BLaER1 treated with 17β-estradiol and CSF1 and Interleukin-3, amounts not matched to agents 10 nM and 100 nM (cell line): ENCODE measurements at regions not wholly inside any gene's neighbourhood (a gene's known extent, or its start where the extent isn't known, plus 50 kb on each side); places are given as distances from the start of the nearest gene placed in this dataset.

Experiments used
- H3K27ac ChIP-seq, 11 experiments: shearing (Covaris generic); formaldehyde crosslinking; 2 replicates each; pipeline ENCODE4 v1.8.1; 2022
- H3K27me3 ChIP-seq, 11 experiments: shearing (Covaris generic); formaldehyde crosslinking; 2 replicates each; pipeline ENCODE4 v1.8.1; 2022
- H3K36me3 ChIP-seq, 11 experiments: shearing (Covaris generic); formaldehyde crosslinking; 2 replicates each; pipeline ENCODE4 v1.8.1; 2022
- H3K4me1 ChIP-seq, 10 experiments: shearing (Covaris generic); formaldehyde crosslinking; 2 replicates each; pipeline ENCODE4 v1.8.1; 2022
- H3K4me2 ChIP-seq, 11 experiments: shearing (Covaris generic); formaldehyde crosslinking; 2 replicates each; pipeline ENCODE4 v1.8.1; 2022
- H3K4me3 ChIP-seq, 10 experiments: shearing (Covaris generic); formaldehyde crosslinking; 2 replicates each; pipeline ENCODE4 v1.8.1; 2022
- H3K9ac ChIP-seq, 11 experiments: shearing (Covaris generic); formaldehyde crosslinking; 2 replicates each; pipeline ENCODE4 v1.8.1; 2022
- H3K9me3 ChIP-seq, 11 experiments: shearing (Covaris generic); formaldehyde crosslinking; replicated peaks in 1 of 11; 2 replicates each; pipeline ENCODE4 v1.8.1; 2022
- H4K20me1 ChIP-seq, 11 experiments: shearing (Covaris generic); formaldehyde crosslinking; 2 replicates each; pipeline ENCODE4 v1.8.1; 2022
- Cebpa-rat ChIP-seq, 11 experiments: shearing (Covaris generic); IDR thresholded peaks; 2 replicates each; pipeline ENCODE4 v1.8.1; 2022

- H3K27ac ChIP-seq = peak overlapping the region in 4 of 11 experiments; percentile 16 to 50 (median 34); a peak in 6 of 22 replicates
Measured at GRCh38 chr2:216770717-216771116, 75.4 kb upstream of the IGFBP5 start.

GRCh38 chr2:216770050-216770449, 74.7 kb upstream of the IGFBP5 start:
- no peak for TF ChIP-seq Cebpa-rat (IDR thresholded peaks at IDR 0.05)
- Histone ChIP-seq H3K9me3 (peaks cover 0 to 17% (median 7%) of the 10 kb centered on the region in 11 experiments; a peak in 12 of 22 replicates), H3K27ac (peak overlapping the region in 2 of 11 experiments; percentile 16 to 50; a peak in 2 of 22 replicates)

More at GRCh38 chr2:216770717-216771116, 75.4 kb upstream of the IGFBP5 start:
- H4K20me1 ChIP-seq = no peaks in the 10 kb centered on the region
- peaks cover 0 to 17% (median 7%) of the 10 kb centered on the region in 11 experiments; a peak in 12 of 22 replicates for H3K9me3 ChIP-seq
- peak overlapping the region in 4 of 11 experiments; percentile 23 to 69 (median 56); a peak in 6 of 22 replicates for H3K4me2 ChIP-seq
- peaks cover 0 to 16% (median 0%) of the 10 kb centered on the region in 11 experiments; a peak in 2 of 22 replicates for H3K27me3 ChIP-seq
- TF ChIP-seq Cebpa-rat (IDR thresholded peaks at IDR 0.05) = no peak
- no peak overlapping the region for H3K4me3 ChIP-seq
- H3K36me3 ChIP-seq = no peaks in the 10 kb centered on the region
- peaks cover 13 to 25% (median 19%) of the 10 kb centered on the region in 10 experiments for H3K4me1 ChIP-seq
- H3K9ac ChIP-seq = no peak overlapping the region

GRCh38 chr2:216769626-216770025, 74.3 kb upstream of the IGFBP5 start:
- Histone ChIP-seq H3K27me3 (peaks cover 0 to 24% (median 0%) of the 10 kb centered on the region in 11 experiments; a peak in 2 of 22 replicates), H3K4me2 (peak overlapping the region in 1 of 11 experiments; percentile 59; a peak in 1 of 22 replicates), H3K4me3 (no peak overlapping the region), H3K9me3 (peaks cover 0 to 17% (median 7%) of the 10 kb centered on the region in 11 experiments; a peak in 12 of 22 replicates), H3K27ac (no peak overlapping the region), H4K20me1 (no peaks in the 10 kb centered on the region), H3K9ac (no peak overlapping the region), H3K36me3 (no peaks in the 10 kb centered on the region), H3K4me1 (peaks cover 13 to 30% (median 22%) of the 10 kb centered on the region in 10 experiments)
- TF ChIP-seq Cebpa-rat (IDR thresholded peaks at IDR 0.05) = no peak

More at GRCh38 chr2:216770050-216770449, 74.7 kb upstream of the IGFBP5 start:
- H3K4me1 ChIP-seq = peaks cover 13 to 30% (median 23%) of the 10 kb centered on the region in 10 experiments
- no peaks in the 10 kb centered on the region for H4K20me1 ChIP-seq
- H3K4me3 ChIP-seq = no peak overlapping the region
- H3K9ac ChIP-seq = no peak overlapping the region
- H3K4me2 ChIP-seq = peak overlapping the region in 3 of 11 experiments; percentile 52 to 69 (median 59); a peak in 6 of 22 replicates
- peaks cover 0 to 22% (median 0%) of the 10 kb centered on the region in 11 experiments; a peak in 2 of 22 replicates for H3K27me3 ChIP-seq
- H3K36me3 ChIP-seq = no peaks in the 10 kb centered on the region

GRCh38 chr2:216768908-216769411, 73.6 kb upstream of the IGFBP5 start:
- no peak overlapping the region for H3K9ac ChIP-seq
- no peak overlapping the region for H3K4me2 ChIP-seq
- TF ChIP-seq Cebpa-rat (IDR thresholded peaks at IDR 0.05) = no peak
- peaks cover 13 to 30% (median 22%) of the 10 kb centered on the region in 10 experiments for H3K4me1 ChIP-seq
- H3K4me3 ChIP-seq = no peak overlapping the region
- no peak overlapping the region for H3K27ac ChIP-seq
- no peaks in the 10 kb centered on the region for H4K20me1 ChIP-seq
- peaks cover 0 to 24% (median 0%) of the 10 kb centered on the region in 11 experiments; a peak in 2 of 22 replicates for H3K27me3 ChIP-seq
- H3K36me3 ChIP-seq = no peaks in the 10 kb centered on the region
- peaks cover 0 to 17% (median 7%) of the 10 kb centered on the region in 11 experiments; a peak in 12 of 22 replicates for H3K9me3 ChIP-seq

- no peak overlapping the region for H3K4me3 ChIP-seq
Measured at GRCh38 chr2:216765761-216766262, 70.5 kb upstream of the IGFBP5 start.

GRCh38 chr2:216763396-216763795, 68.0 kb upstream of the IGFBP5 start:
- Histone ChIP-seq H3K4me3 (no peak overlapping the region), H3K4me1 (peaks cover 0 to 13% (median 10%) of the 10 kb centered on the region in 10 experiments; a peak in 16 of 20 replicates), H4K20me1 (no peaks in the 10 kb centered on the region), H3K9ac (no peak overlapping the region), H3K4me2 (no peak overlapping the region), H3K9me3 (no peaks in the 10 kb centered on the region), H3K36me3 (no peaks in the 10 kb centered on the region), H3K27me3 (peaks cover 0 to 15% (median 0%) of the 10 kb centered on the region in 11 experiments; a peak in 1 of 22 replicates), H3K27ac (no peak overlapping the region)
- no peak for TF ChIP-seq Cebpa-rat (IDR thresholded peaks at IDR 0.05)

More at GRCh38 chr2:216765761-216766262, 70.5 kb upstream of the IGFBP5 start:
- H3K27ac ChIP-seq = no peak overlapping the region
- H3K36me3 ChIP-seq = no peaks in the 10 kb centered on the region
- H3K4me1 ChIP-seq = peaks cover 8 to 16% (median 12%) of the 10 kb centered on the region in 10 experiments
- no peak overlapping the region for H3K9ac ChIP-seq
- no peak for TF ChIP-seq Cebpa-rat (IDR thresholded peaks at IDR 0.05)
- H4K20me1 ChIP-seq = no peaks in the 10 kb centered on the region
- H3K4me2 ChIP-seq = peak overlapping the region; percentile 3 to 74 (median 63); a peak in 18 of 22 replicates
- H3K9me3 ChIP-seq = no peaks in the 10 kb centered on the region
- peaks cover 0 to 15% (median 0%) of the 10 kb centered on the region in 11 experiments; a peak in 1 of 22 replicates for H3K27me3 ChIP-seq

GRCh38 chr2:216761809-216762208, 66.5 kb upstream of the IGFBP5 start:
- Histone ChIP-seq H3K4me2 (no peak overlapping the region), H3K27me3 (peaks cover 0 to 15% (median 0%) of the 10 kb centered on the region in 11 experiments; a peak in 1 of 22 replicates), H3K4me1 (peaks cover 0 to 13% (median 10%) of the 10 kb centered on the region in 10 experiments; a peak in 16 of 20 replicates), H3K9me3 (no peaks in the 10 kb centered on the region), H3K27ac (no peak overlapping the region), H4K20me1 (no peaks in the 10 kb centered on the region), H3K9ac (no peak overlapping the region), H3K4me3 (no peak overlapping the region), H3K36me3 (no peaks in the 10 kb centered on the region)
- no peak for TF ChIP-seq Cebpa-rat (IDR thresholded peaks at IDR 0.05)

GRCh38 chr2:216761133-216761532, 65.8 kb upstream of the IGFBP5 start:
- no peaks in the 10 kb centered on the region for H3K9me3 ChIP-seq
- no peak overlapping the region for H3K4me3 ChIP-seq
- H3K9ac ChIP-seq = no peak overlapping the region
- H3K27me3 ChIP-seq = peaks cover 0 to 11% (median 0%) of the 10 kb centered on the region in 11 experiments; a peak in 1 of 22 replicates
- no peaks in the 10 kb centered on the region for H4K20me1 ChIP-seq
- H3K4me1 ChIP-seq = peaks cover 0 to 10% (median 9%) of the 10 kb centered on the region in 10 experiments; a peak in 16 of 20 replicates
- TF ChIP-seq Cebpa-rat (IDR thresholded peaks at IDR 0.05) = no peak
- H3K27ac ChIP-seq = no peak overlapping the region
- no peaks in the 10 kb centered on the region for H3K36me3 ChIP-seq
- H3K4me2 ChIP-seq = no peak overlapping the region
